ENCODE measurements at regions not wholly inside any gene's neighbourhood (a gene's known extent, or its start where the extent isn't known, plus 50 kb on each side); places are given as distances from the start of the nearest gene placed in this dataset.

- TF ChIP-seq, protein P1, sequence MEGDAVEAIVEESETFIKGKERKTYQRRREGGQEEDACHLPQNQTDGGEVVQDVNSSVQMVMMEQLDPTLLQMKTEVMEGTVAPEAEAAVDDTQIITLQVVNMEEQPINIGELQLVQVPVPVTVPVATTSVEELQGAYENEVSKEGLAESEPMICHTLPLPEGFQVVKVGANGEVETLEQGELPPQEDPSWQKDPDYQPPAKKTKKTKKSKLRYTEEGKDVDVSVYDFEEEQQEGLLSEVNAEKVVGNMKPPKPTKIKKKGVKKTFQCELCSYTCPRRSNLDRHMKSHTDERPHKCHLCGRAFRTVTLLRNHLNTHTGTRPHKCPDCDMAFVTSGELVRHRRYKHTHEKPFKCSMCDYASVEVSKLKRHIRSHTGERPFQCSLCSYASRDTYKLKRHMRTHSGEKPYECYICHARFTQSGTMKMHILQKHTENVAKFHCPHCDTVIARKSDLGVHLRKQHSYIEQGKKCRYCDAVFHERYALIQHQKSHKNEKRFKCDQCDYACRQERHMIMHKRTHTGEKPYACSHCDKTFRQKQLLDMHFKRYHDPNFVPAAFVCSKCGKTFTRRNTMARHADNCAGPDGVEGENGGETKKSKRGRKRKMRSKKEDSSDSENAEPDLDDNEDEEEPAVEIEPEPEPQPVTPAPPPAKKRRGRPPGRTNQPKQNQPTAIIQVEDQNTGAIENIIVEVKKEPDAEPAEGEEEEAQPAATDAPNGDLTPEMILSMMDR (IDR thresholded peaks at IDR 0.05; ENCODE audit: borderline replicate concordance, insufficient read depth, low read depth, low read length): no peak
- H3K4me3 ChIP-seq (ENCODE audit: low read depth, low read length): no peak overlapping the region
Measured at GRCh38 chr5:164265566-164265965, 760.1 kb downstream of the MAT2B start.

DNA sequence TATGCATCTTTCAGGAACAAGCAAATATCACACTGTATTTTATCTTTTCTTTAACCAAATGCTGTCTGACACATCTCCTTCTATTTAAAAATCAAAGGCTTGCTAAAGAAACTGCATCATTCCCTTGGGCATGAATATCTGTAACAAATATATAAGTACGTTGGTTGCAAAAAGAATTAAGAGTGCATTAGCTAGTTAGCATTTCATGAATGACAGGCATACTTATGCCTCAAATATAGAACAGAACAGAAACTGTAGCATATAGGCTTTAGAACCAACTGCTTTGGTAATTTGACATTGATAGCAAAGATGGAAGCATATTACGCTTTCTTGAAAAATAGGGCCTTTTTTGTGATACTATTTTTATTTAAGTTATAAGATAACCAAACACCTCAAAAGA lies 761.2 kb downstream of the MAT2B start:
- no peak overlapping the region for H3K4me3 ChIP-seq (ENCODE audit: low read depth, low read length)
- TF ChIP-seq, protein P1 (IDR thresholded peaks at IDR 0.05; ENCODE audit: borderline replicate concordance, insufficient read depth, low read depth, low read length): no peak

DNA sequence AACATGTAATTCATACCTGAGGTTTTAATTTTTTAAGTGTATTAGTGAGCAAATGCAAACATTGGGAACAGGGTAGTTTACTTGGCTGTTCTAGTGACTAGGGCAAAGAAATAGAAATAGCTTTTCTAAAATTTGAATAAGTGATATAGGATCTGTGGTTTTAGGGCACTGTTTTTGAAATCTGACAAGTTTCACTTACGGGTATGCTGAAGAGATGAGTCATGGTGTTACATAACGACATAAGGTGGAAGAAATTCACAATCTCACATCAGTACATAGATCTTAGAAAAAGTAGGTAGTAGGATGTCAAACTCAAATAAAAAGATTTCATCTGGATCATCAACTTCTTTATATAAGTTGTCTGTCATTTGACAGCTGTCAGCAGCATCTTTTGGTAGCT lies 772.3 kb downstream of the MAT2B start:
- TF ChIP-seq, protein P1 (IDR thresholded peaks at IDR 0.05; ENCODE audit: borderline replicate concordance, insufficient read depth, low read depth, low read length): no peak
- H3K4me3 ChIP-seq (ENCODE audit: low read depth, low read length): no peak overlapping the region

- H3K4me3 ChIP-seq (ENCODE audit: low read depth, low read length): no peak overlapping the region
- TF ChIP-seq, protein P1 (IDR thresholded peaks at IDR 0.05; ENCODE audit: borderline replicate concordance, insufficient read depth, low read depth, low read length): no peak
Measured at GRCh38 chr5:164289526-164289925, 784.1 kb downstream of the MAT2B start.

DNA sequence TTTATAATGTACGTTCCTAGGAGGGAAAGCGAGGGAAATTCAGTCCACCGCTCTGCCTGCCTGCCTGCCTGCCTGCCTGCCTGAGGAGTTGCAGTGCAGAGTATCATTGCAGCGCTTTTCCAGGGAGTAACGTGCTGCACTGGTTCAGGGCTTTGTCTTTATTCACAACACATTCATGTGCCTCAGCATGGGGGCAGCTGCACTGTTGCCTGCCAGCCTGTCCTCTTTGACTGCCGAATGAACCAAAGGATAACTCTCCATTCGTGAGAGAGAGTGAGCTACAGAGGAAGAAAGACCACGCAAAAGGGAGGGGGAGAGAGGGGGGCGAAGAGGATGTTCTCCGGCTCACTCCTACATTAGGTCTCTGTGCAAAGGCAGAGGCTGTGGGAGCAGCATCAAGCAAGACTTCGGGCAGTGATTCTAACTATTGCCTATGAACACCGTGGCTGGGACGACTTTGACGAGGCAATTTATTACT lies 791.2 kb downstream of the MAT2B start:
- TF ChIP-seq, protein P1 (IDR thresholded peaks at IDR 0.05; ENCODE audit: borderline replicate concordance, insufficient read depth, low read depth, low read length): no peak
- no peak overlapping the region for H3K4me3 ChIP-seq (ENCODE audit: low read depth, low read length)

DNA sequence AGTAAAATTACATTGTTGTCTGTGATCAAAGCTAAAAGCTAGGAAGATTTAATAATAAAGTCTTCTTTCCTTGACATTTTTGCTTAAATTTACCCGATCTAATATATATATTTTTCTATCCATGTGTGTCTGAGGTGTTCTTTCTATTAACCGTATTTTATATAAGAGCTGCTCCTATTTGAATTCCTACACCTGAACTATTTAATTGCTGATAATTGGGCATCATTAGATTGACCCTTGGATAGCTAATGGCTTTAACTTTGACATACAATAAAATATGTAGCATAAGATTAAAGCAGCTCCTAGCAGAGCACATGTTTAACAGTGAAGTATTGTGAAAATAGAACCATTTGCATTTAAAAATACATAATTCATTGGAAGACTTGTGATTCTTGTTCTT lies 792.7 kb downstream of the MAT2B start:
- no peak overlapping the region for H3K4me3 ChIP-seq (ENCODE audit: low read depth, low read length)
- TF ChIP-seq, protein P1 (IDR thresholded peaks at IDR 0.05; ENCODE audit: borderline replicate concordance, insufficient read depth, low read depth, low read length): no peak

GRCh38 chr5:164300295-164300694 lies 794.9 kb downstream of the MAT2B start:
- TF ChIP-seq, protein P1 (IDR thresholded peaks at IDR 0.05; ENCODE audit: borderline replicate concordance, insufficient read depth, low read depth, low read length): no peak
- H3K4me3 ChIP-seq (ENCODE audit: low read depth, low read length): no peak overlapping the region

All from GM12875 (cell line).